WTC11 (cell line): ENCODE measurements at regions not wholly inside any gene's neighbourhood (a gene's known extent, or its start where the extent isn't known, plus 50 kb on each side); places are given as distances from the start of the nearest gene placed in this dataset.

Experiments
- ATAC-seq: fragments of 200-7000 bp; cut with Tn5 transposase; 2 replicates; pipeline ENCODE4 v1.10.0; 2021; ENCODE audit warnings: mild to moderate bottlenecking, moderate library complexity
- CTCF ChIA-PET: fragments of 300-600 bp; sonication (Branson Sonifier 250); formaldehyde crosslinking; loops from one replicate; lab custom pipeline; 2021; ENCODE audit warnings: antibody characterized with exemption; lab: Charles Lee
- POLR2A ChIA-PET: fragments of 350-600 bp; sonication (Branson Sonifier 250); formaldehyde crosslinking; loops from one replicate; lab custom pipeline; 2021; ENCODE audit warnings: antibody characterized with exemption; lab: Charles Lee
- DNase-seq: peaks from one replicate; pipeline ENCODE4 v3.0.0; 2021; ENCODE audit warnings: low spot score
- H3K27ac Mint-ChIP-seq: 2 replicates; pipeline ENCODE4 v1.8.0; 2021; ENCODE audit warnings: mixed read lengths
- H3K27me3 Mint-ChIP-seq: 2 replicates; pipeline ENCODE4 v1.8.0; 2021; ENCODE audit warnings: low read depth, mild to moderate bottlenecking, moderate library complexity, mixed read lengths
- H3K36me3 Mint-ChIP-seq: 2 replicates; pipeline ENCODE4 v1.8.0; 2021; ENCODE audit warnings: mixed read lengths
- H3K4me1 Mint-ChIP-seq: 2 replicates; pipeline ENCODE4 v1.8.0; 2022; ENCODE audit warnings: mixed read lengths
- H3K4me3 Mint-ChIP-seq: 2 replicates; pipeline ENCODE4 v1.8.0; 2021; ENCODE audit warnings: mild to moderate bottlenecking, moderate library complexity, mixed read lengths
- H3K9me3 Mint-ChIP-seq: 2 replicates; pipeline ENCODE4 v1.8.0; 2021; ENCODE audit warnings: mixed read lengths
- ARID4B ChIP-seq: sonication (generic); formaldehyde crosslinking; IDR thresholded peaks from 2 replicates; pipeline ENCODE4 v1.8.0; 2023; ENCODE audit warnings: missing genetic modification reagents, mild to moderate bottlenecking, borderline replicate concordance
- ATF6 ChIP-seq: sonication (generic); formaldehyde crosslinking; IDR thresholded peaks from 2 replicates; pipeline ENCODE4 v1.8.1; 2023; ENCODE audit warnings: mild to moderate bottlenecking, missing genetic modification reagents
- ELF4 ChIP-seq: sonication (generic); formaldehyde crosslinking; IDR thresholded peaks from 2 replicates; pipeline ENCODE4 v1.8.1; 2022; ENCODE audit warnings: low read depth, mild to moderate bottlenecking, moderate library complexity, missing genetic modification reagents
- IRF1 ChIP-seq: sonication (generic); formaldehyde crosslinking; IDR thresholded peaks from 2 replicates; pipeline ENCODE4 v1.8.0; 2023; ENCODE audit warnings: missing genetic modification reagents
- MAX ChIP-seq: sonication (generic); formaldehyde crosslinking; IDR thresholded peaks from 2 replicates; pipeline ENCODE4 v1.8.0; 2022; ENCODE audit warnings: mild to moderate bottlenecking, missing genetic modification reagents
- MLX ChIP-seq: sonication (generic); formaldehyde crosslinking; IDR thresholded peaks from 2 replicates; pipeline ENCODE4 v1.8.1; 2023; ENCODE audit warnings: mild to moderate bottlenecking, missing genetic modification reagents, moderate library complexity
- NR3C1 ChIP-seq: sonication (generic); formaldehyde crosslinking; conservative IDR thresholded peaks from 2 replicates; pipeline ENCODE4 v1.8.1; 2023; ENCODE audit warnings: low read depth, mild to moderate bottlenecking, missing genetic modification reagents
- SMAD3 ChIP-seq: sonication (generic); formaldehyde crosslinking; IDR thresholded peaks from 2 replicates; pipeline ENCODE4 v1.8.0; 2022; ENCODE audit warnings: missing genetic modification reagents, mild to moderate bottlenecking, borderline replicate concordance
- USF2 ChIP-seq: sonication (generic); formaldehyde crosslinking; IDR thresholded peaks from 2 replicates; pipeline ENCODE4 v1.8.1; 2023; ENCODE audit warnings: mild to moderate bottlenecking, missing genetic modification reagents, moderate library complexity
- ZNF121 ChIP-seq: sonication (generic); formaldehyde crosslinking; IDR thresholded peaks from 2 replicates; pipeline ENCODE4 v1.8.0; 2023; ENCODE audit warnings: missing genetic modification reagents
- ZNF317 ChIP-seq: sonication (generic); formaldehyde crosslinking; IDR thresholded peaks from 2 replicates; pipeline ENCODE4 v1.8.1; 2023; ENCODE audit warnings: low read depth, mild to moderate bottlenecking, moderate library complexity, missing genetic modification reagents, borderline replicate concordance
- ZNF423 ChIP-seq: fragments of 250-450 bp; sonication (Bioruptor Pico); IDR thresholded peaks from 2 replicates; pipeline ENCODE4 v2.1.2; 2022; ENCODE audit warnings: mild to moderate bottlenecking, moderate library complexity
- ZNF425 ChIP-seq: fragments of 250-450 bp; sonication (Bioruptor Pico); conservative IDR thresholded peaks from 2 replicates; pipeline ENCODE4 v1.9.0; 2021; ENCODE audit warnings: mild to moderate bottlenecking
- ZNF512 ChIP-seq: sonication (generic); formaldehyde crosslinking; IDR thresholded peaks from 2 replicates; pipeline ENCODE4 v1.8.1; 2022; ENCODE audit warnings: missing genetic modification reagents, borderline replicate concordance
- ZNF532 ChIP-seq: fragments of 250-450 bp; sonication (Bioruptor Pico); IDR thresholded peaks from 2 replicates; pipeline ENCODE4 v1.9.0; 2021; ENCODE audit warnings: mild to moderate bottlenecking, borderline replicate concordance

- ChIA-PET CTCF (no interaction called here), POLR2A (no interaction called here)
- ATAC-seq (no peak), DNase-seq (no peak)
- H3K27ac Mint-ChIP-seq, result no peak overlapping the region
- no peak for TF ChIP-seq NR3C1 (CRISPR knock-in tag)
- no peak for TF ChIP-seq ARID4B (CRISPR knock-in tag)
- TF ChIP-seq ZNF532 (CRISPR knock-in tag), result no peak
- no peak for TF ChIP-seq SMAD3
- TF ChIP-seq MAX (CRISPR knock-in tag), result no peak
- TF ChIP-seq ZNF425 (CRISPR knock-in tag), result no peak
- no peak for TF ChIP-seq ATF6 (CRISPR knock-in tag)
- no peak for TF ChIP-seq IRF1
- TF ChIP-seq ZNF317 (CRISPR knock-in tag), result no peak
- no peak for TF ChIP-seq ZNF512
- no peak for TF ChIP-seq USF2
- TF ChIP-seq MLX, result no peak
- TF ChIP-seq ZNF121 (CRISPR knock-in tag), result no peak
- no peak for TF ChIP-seq ZNF423 (CRISPR knock-in tag)
- TF ChIP-seq ELF4 (CRISPR knock-in tag), result no peak
- H3K4me3 Mint-ChIP-seq, result no peak overlapping the region
- no peaks in the 10 kb centered on the region for H3K36me3 Mint-ChIP-seq
- H3K27me3 Mint-ChIP-seq, result peaks cover 49% of the 10 kb centered on the region
- H3K4me1 Mint-ChIP-seq, result peaks cover 54% of the 10 kb centered on the region
- H3K9me3 Mint-ChIP-seq, result no peaks in the 10 kb centered on the region
Measured at GRCh38 chr14:53743371-53743770, 213.3 kb downstream of the BMP4 start.
